ENCODE measurements at regions not wholly inside any gene's neighbourhood (a gene's known extent, or its start where the extent isn't known, plus 50 kb on each side); places are given as distances from the start of the nearest gene placed in this dataset.

DNA sequence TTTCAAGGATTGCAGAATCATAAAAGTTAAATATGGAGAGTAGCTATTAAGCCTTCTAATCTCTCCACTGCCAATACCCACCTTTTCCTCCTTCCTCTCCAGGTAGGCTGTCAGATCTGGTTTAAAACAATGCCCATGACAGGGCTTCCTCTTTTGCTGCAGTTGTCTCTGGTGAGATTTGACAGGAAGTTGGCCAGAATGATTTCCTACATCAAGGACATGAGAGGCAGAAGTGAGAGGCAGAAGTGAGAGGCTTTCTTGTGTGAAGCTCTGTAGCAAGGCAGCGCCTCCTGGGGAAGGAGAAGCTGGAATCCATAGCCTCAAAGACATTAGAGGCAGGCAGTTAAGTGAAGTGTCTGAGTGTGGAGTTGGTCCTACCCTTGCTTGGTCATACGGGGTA lies 385.7 kb downstream of the HRH4 start:
- FAIRE-seq (no peak), DNase-seq (ENCODE audit: insufficient read length) (no peak)
- TF ChIP-seq TAF1 (IDR thresholded peaks at IDR 0.05; ENCODE audit: borderline replicate concordance, low read depth, low read length) (no peak), POLR2AphosphoS5 (IDR thresholded peaks at IDR 0.05; ENCODE audit: low read depth, low read length) (no peak), POLR2A (IDR thresholded peaks at IDR 0.05; ENCODE audit: low read depth, low read length) (no peak)

DNA sequence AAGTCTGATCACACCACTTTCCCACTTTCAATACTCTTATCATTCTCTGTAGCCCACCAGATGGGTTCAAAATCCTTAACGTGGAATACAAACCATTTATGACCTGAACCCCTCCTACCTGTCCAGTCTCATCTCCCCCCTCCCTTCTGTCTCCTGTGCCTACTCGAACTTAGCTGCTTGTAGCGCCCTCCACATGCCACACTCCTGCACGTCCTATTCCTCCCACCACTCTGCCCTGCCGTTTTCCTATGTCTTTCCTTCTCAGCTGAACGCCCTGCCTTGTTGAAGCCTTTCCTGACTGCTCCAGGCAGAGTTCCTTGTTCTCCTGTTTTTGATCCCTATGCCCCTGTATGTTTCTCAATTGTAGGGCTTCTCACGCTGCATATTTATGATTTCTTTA lies 390.1 kb downstream of the HRH4 start:
- TF ChIP-seq POLR2A (IDR thresholded peaks at IDR 0.05; ENCODE audit: low read depth, low read length) = no peak
- TF ChIP-seq POLR2AphosphoS5 (IDR thresholded peaks at IDR 0.05; ENCODE audit: low read depth, low read length) = no peak
- TF ChIP-seq TAF1 (IDR thresholded peaks at IDR 0.05; ENCODE audit: borderline replicate concordance, low read depth, low read length) = no peak
- no peak for FAIRE-seq
- DNase-seq (ENCODE audit: insufficient read length) = no peak

DNA sequence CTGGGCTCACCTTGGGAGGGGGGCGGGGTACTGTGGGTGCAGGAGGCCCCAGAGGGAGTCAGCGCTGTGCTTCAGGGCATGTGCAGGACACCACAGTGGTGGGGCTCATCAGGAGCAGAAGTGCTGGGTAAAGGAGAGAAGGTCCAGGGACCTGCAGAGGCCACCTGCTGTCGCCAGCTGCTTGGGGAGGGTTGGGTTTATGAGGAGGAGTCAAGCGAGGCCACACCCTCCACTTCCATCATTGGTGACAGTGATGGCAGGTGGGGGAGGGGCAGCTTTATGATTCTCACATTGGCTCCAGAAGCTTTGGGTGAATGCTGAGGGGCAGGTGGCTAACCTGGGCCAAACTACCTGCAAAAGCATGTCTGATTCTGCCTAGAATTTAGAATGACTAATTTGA lies 392.6 kb downstream of the HRH4 start:
- FAIRE-seq = no peak
- DNase-seq (ENCODE audit: insufficient read length) = no peak
- TF ChIP-seq TAF1 (IDR thresholded peaks at IDR 0.05; ENCODE audit: borderline replicate concordance, low read depth, low read length) (no peak), POLR2A (IDR thresholded peaks at IDR 0.05; ENCODE audit: low read depth, low read length) (no peak), POLR2AphosphoS5 (IDR thresholded peaks at IDR 0.05; ENCODE audit: low read depth, low read length) (no peak)

DNA sequence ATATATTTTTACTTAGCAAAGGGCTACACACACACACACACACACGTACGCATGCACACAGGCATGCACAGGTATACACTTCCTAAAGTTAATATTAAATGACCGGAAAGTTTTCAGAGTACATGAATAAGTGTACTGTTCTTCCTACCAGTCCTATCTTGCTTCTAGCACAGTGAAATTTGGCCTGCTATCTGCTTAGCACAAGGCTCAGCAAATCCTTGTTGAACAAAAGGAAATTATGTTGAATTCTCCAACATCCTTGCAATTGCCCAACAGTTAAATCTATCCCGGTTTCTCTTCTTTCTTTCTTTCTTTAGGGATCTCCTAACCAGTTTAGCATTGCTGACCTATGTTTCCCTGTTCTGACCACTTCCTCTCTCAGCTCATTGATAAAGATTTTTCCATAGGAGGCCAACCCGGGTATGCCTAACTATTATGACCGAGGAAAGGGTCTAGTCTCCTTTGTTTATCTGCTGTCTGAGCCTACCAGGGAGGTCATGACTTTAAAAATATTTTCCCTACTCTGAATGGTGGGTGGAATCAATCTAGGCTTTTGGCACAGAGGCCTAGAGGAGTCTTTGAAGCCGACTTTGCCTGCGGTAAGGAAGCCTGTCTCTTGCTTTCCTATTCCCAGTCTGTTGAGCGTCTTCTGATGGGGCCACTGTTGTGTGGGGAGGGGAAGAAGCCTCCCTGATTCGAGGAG lies 400.7 kb downstream of the HRH4 start:
- no peak for TF ChIP-seq TAF1 (IDR thresholded peaks at IDR 0.05; ENCODE audit: borderline replicate concordance, low read depth, low read length)
- no peak for TF ChIP-seq POLR2A (IDR thresholded peaks at IDR 0.05; ENCODE audit: low read depth, low read length)
- TF ChIP-seq POLR2AphosphoS5 (IDR thresholded peaks at IDR 0.05; ENCODE audit: low read depth, low read length) = no peak
- no peak for DNase-seq (ENCODE audit: insufficient read length)
- no peak for FAIRE-seq

DNA sequence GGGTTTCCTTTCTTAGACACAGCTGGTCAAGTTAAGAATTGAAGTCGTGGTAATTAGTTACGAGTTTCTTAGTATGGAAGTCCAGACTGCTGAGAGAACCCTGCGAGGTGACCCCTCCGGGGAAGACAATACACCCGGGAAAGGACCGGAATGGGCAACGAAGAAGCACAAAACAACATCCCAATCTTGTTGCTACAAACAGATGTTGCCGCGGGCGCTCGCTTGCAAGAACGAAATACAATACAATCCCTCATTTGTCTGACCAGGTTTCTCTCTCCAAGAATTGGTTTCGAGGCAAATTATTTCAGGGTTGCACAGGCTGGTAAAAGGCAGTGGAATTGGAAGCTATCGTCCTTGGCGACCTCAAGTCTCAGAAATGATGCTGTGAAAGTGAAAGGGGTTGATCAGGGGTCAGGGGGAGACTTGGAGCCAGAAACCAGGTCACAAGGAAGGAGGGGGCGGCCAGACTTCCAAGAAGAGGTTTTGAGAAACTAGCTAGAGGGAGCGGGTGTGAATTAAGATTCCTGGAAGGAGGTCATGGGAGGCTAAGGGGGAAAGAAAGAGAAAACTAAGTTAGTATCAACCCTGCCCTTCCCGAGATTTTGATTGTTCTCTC lies 401.9 kb downstream of the HRH4 start:
- FAIRE-seq (no peak), DNase-seq (ENCODE audit: insufficient read length) (no peak)
- no peak for TF ChIP-seq TAF1 (IDR thresholded peaks at IDR 0.05; ENCODE audit: borderline replicate concordance, low read depth, low read length)
- TF ChIP-seq POLR2A (IDR thresholded peaks at IDR 0.05; ENCODE audit: low read depth, low read length) = no peak
- TF ChIP-seq POLR2AphosphoS5 (IDR thresholded peaks at IDR 0.05; ENCODE audit: low read depth, low read length) = no peak

DNA sequence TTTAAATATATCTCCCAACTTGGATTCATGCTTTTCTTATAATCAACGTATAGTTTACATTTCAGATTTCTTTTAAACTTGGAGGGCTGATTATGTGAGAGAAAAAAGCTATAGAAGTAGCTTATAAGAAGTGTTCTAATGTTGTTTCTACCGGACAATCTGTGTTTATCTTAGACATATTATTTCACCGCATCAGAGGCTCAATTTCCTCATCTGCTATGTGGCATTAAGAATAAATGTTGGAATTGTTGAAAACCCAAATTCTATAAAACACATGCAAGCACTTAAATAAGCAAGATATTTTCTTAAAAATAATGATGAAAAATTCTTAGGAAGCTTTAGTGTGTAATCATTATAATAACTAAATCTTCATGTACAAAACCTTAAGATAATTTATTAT lies 407.9 kb downstream of the HRH4 start:
- no peak for FAIRE-seq
- TF ChIP-seq POLR2AphosphoS5 (IDR thresholded peaks at IDR 0.05; ENCODE audit: low read depth, low read length) (no peak), POLR2A (IDR thresholded peaks at IDR 0.05; ENCODE audit: low read depth, low read length) (no peak), TAF1 (IDR thresholded peaks at IDR 0.05; ENCODE audit: borderline replicate concordance, low read depth, low read length) (no peak)
- no peak for DNase-seq (ENCODE audit: insufficient read length)

DNA sequence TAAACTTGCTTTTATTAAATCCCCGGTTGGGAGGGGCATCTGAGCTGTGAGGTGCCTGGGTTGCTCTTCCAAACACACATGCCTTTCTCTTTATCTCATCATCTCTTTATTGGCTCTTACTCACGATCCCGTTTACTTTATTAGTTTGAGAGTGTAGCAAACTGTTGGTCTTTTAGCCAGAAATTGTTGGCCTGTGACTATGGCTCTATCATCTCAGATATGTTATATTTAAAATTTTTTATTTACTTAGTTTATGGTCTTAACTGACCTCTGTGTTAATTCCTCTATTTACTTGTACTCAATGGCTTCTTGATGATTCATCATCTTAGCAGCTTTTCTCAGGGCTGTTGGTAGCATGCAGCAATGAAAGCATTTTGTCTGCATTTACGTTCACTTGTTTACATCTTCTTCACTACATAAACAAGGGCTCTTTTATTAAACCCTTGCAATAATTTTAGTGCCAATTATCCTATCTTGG lies 408.4 kb downstream of the HRH4 start:
- no peak for DNase-seq (ENCODE audit: insufficient read length)
- no peak for FAIRE-seq

DNA sequence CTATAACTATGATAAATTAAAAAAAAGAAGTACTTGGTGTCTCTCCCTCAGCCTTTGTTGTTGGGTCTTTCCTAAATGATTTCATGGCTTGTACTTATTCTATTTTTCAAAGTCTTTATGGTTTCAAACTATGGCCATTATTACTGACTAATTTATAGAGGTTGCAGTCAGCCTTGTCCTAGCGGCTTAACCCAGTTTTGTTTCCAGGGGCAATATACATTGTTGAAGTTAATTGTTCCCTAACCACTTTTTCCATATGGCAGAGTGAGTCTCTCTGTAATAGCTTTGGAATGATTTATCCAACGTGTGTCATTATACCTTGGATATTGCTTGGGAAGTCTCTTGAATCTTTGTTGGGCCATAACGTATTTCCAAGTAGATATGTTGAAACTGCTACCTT lies 408.8 kb downstream of the HRH4 start:
- TF ChIP-seq POLR2AphosphoS5 (IDR thresholded peaks at IDR 0.05; ENCODE audit: low read depth, low read length) = no peak
- no peak for TF ChIP-seq POLR2A (IDR thresholded peaks at IDR 0.05; ENCODE audit: low read depth, low read length)
- TF ChIP-seq TAF1 (IDR thresholded peaks at IDR 0.05; ENCODE audit: borderline replicate concordance, low read depth, low read length) = no peak
- no peak for FAIRE-seq

More for the DNA sequence above, 408.4 kb downstream of the HRH4 start:
- TF ChIP-seq TAF1 (IDR thresholded peaks at IDR 0.05; ENCODE audit: borderline replicate concordance, low read depth, low read length) (no peak), POLR2A (IDR thresholded peaks at IDR 0.05; ENCODE audit: low read depth, low read length) (no peak), POLR2AphosphoS5 (IDR thresholded peaks at IDR 0.05; ENCODE audit: low read depth, low read length) (no peak)

DNA sequence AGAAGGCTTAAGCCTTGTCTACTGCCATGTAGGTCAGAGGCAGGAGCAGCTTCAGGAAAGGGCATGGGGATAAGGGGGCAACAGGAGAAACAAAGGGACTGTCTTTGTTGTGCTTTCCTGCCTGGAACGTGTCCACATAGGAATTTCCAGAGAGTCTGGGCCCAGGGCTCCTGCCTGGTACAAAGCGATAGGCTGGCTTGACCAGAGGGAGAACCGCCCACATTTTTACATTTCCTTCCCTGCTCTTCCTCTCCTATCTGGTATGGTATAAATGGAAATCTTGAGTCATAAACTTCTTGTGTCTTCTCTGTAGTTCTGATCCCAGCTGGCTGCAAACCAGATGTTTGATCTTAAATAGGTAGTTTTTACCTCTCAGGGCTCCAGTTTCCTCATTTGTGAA lies 414.8 kb downstream of the HRH4 start:
- FAIRE-seq (no peak), DNase-seq (ENCODE audit: insufficient read length) (no peak)
- TF ChIP-seq POLR2A (IDR thresholded peaks at IDR 0.05; ENCODE audit: low read depth, low read length) = no peak
- no peak for TF ChIP-seq TAF1 (IDR thresholded peaks at IDR 0.05; ENCODE audit: borderline replicate concordance, low read depth, low read length)
- TF ChIP-seq POLR2AphosphoS5 (IDR thresholded peaks at IDR 0.05; ENCODE audit: low read depth, low read length) = no peak

More for the DNA sequence above, 408.8 kb downstream of the HRH4 start:
- no peak for DNase-seq (ENCODE audit: insufficient read length)

DNA sequence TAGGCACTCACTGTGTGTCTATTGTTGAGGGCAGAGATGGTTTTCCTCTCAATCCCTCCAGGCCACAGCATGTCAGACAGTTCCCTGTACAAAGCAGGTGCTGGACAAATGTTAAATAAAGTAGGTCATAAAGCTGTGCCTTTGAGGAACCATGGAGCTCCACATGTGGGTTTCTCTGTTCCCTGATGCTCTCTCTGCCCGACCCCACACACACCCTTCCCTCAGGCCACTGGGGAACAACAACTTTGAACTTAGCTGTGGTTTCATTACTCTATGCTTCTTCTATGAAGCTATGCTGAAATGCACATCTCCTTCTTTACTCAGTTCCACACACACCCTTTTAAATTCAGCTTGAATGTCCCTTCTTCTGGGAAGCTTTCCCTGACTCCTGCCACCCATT lies 415.3 kb downstream of the HRH4 start:
- no peak for TF ChIP-seq POLR2AphosphoS5 (IDR thresholded peaks at IDR 0.05; ENCODE audit: low read depth, low read length)
- no peak for TF ChIP-seq TAF1 (IDR thresholded peaks at IDR 0.05; ENCODE audit: borderline replicate concordance, low read depth, low read length)
- no peak for TF ChIP-seq POLR2A (IDR thresholded peaks at IDR 0.05; ENCODE audit: low read depth, low read length)
- DNase-seq (ENCODE audit: insufficient read length) = no peak
- FAIRE-seq = no peak

DNA sequence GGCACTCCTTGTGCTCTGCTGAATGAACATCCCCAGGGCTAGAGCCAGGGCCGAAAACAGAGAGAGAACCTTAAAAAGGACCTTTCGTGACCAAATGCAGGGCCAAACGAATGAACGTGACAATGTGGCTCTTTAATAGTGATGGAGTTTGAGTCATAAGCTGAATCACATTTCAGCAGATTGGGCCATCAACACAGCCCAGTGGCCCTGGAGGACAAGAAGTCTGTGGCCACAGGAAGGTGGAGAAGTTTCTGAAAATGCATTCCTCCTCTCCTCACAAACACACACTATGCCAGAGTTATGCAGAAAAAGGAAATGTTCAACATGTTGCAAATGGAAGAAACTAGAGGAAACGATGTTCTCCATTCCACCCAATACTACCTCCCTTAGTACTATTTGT lies 415.8 kb downstream of the HRH4 start:
- DNase-seq (ENCODE audit: insufficient read length) = no peak
- TF ChIP-seq POLR2A (IDR thresholded peaks at IDR 0.05; ENCODE audit: low read depth, low read length) (no peak), TAF1 (IDR thresholded peaks at IDR 0.05; ENCODE audit: borderline replicate concordance, low read depth, low read length) (no peak), POLR2AphosphoS5 (IDR thresholded peaks at IDR 0.05; ENCODE audit: low read depth, low read length) (no peak)
- no peak for FAIRE-seq

DNA sequence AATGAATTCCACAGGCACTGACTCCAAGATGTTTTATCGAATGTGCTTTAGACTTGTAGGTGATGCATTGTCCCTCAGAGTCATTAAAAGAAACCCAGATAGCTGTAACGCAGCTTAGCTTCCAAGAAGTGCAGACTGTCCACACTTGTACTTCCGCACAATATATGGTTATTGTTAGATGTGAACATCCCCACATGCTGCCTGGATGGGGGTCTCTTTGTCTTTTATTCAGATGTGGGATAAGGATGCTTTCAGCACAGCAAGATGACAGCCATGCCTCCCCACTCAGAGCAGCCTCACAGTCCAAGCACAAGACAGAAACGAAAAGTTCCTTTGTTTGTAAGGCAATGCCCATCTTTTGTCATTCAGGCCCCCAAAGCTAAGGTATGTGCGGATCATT lies 416.6 kb downstream of the HRH4 start:
- no peak for DNase-seq (ENCODE audit: insufficient read length)
- TF ChIP-seq POLR2A (IDR thresholded peaks at IDR 0.05; ENCODE audit: low read depth, low read length) (no peak), TAF1 (IDR thresholded peaks at IDR 0.05; ENCODE audit: borderline replicate concordance, low read depth, low read length) (no peak), POLR2AphosphoS5 (IDR thresholded peaks at IDR 0.05; ENCODE audit: low read depth, low read length) (no peak)
- FAIRE-seq = no peak
